HepG2 (cell line): ENCODE measurements at regions not wholly inside any gene's neighbourhood (a gene's known extent, or its start where the extent isn't known, plus 50 kb on each side); places are given as distances from the start of the nearest gene placed in this dataset.

ENCODE experiments used
- ATF7-NPFF ChIP-seq: sonication (generic); formaldehyde crosslinking; IDR thresholded peaks from 2 replicates; pipeline ENCODE4 v1.8.1; 2023; ENCODE audit warnings: mild to moderate bottlenecking, low read depth, missing genetic modification reagents, moderate library complexity
- EEA1 ChIP-seq: sonication (generic); formaldehyde crosslinking; IDR thresholded peaks from 2 replicates; pipeline ENCODE4 v1.5.1; 2020; ENCODE audit warnings: mild to moderate bottlenecking, missing genetic modification reagents, borderline replicate concordance
- GATAD1 ChIP-seq: IDR thresholded peaks from 2 replicates; pipeline ENCODE4 v1.6.1; 2016; ENCODE audit warnings: missing genetic modification reagents, missing compliant biosample characterization
- MLXIP ChIP-seq: sonication (generic); formaldehyde crosslinking; IDR thresholded peaks from 2 replicates; pipeline ENCODE4 v1.9.0; 2021; ENCODE audit warnings: missing genetic modification reagents, borderline replicate concordance
- MYC ChIP-seq: sonication (generic); formaldehyde crosslinking; IDR thresholded peaks from 2 replicates; pipeline ENCODE4 v1.9.0; 2021; ENCODE audit warnings: missing genetic modification reagents, borderline replicate concordance
- POLR2G ChIP-seq: fragments of 200-400 bp; formaldehyde crosslinking; IDR thresholded peaks from 2 replicates; pipeline ENCODE4 v1.6.1; 2018; ENCODE audit warnings: mild to moderate bottlenecking, low read depth, low read length, moderate library complexity
- SRY ChIP-seq: sonication (generic); formaldehyde crosslinking; IDR thresholded peaks from 2 replicates; pipeline ENCODE4 v1.8.0; 2022; ENCODE audit warnings: mild to moderate bottlenecking, missing genetic modification reagents
- TEAD2 ChIP-seq: sonication (generic); formaldehyde crosslinking; IDR thresholded peaks from 2 replicates; pipeline ENCODE4 v1.9.0; 2021; ENCODE audit warnings: missing genetic modification reagents
- ZBTB37 ChIP-seq: sonication (generic); formaldehyde crosslinking; IDR thresholded peaks from 2 replicates; pipeline ENCODE4 v1.4.0; 2020; ENCODE audit warnings: mild to moderate bottlenecking, missing genetic modification reagents
- ZFYVE20 ChIP-seq: sonication (generic); formaldehyde crosslinking; IDR thresholded peaks from 2 replicates; pipeline ENCODE4 v1.8.0; 2023; ENCODE audit warnings: low read depth, mild to moderate bottlenecking, moderate library complexity, missing genetic modification reagents, borderline replicate concordance
- ZNF317 ChIP-seq: sonication (generic); formaldehyde crosslinking; IDR thresholded peaks from 2 replicates; pipeline ENCODE4 v1.5.0; 2020; ENCODE audit warnings: mild to moderate bottlenecking, missing genetic modification reagents
- ZNF432 ChIP-seq: sonication (generic); formaldehyde crosslinking; IDR thresholded peaks from 2 replicates; pipeline ENCODE4 v1.5.0; 2020; ENCODE audit warnings: missing genetic modification reagents, mild to moderate bottlenecking, borderline replicate concordance
- TF ChIP-seq, protein P1 (sequence below): IDR thresholded peaks from 2 replicates; pipeline ENCODE4 v1.6.1; 2018; ENCODE audit warnings: missing genetic modification reagents
- TF ChIP-seq, protein P2 (sequence below): sonication (generic); formaldehyde crosslinking; IDR thresholded peaks from 2 replicates; pipeline ENCODE4 v1.5.0; 2020; ENCODE audit warnings: mild to moderate bottlenecking, missing genetic modification reagents
- TF ChIP-seq, protein P3 (sequence below): sonication (generic); formaldehyde crosslinking; IDR thresholded peaks from 2 replicates; pipeline ENCODE4 v1.8.0; 2022; ENCODE audit warnings: low read depth, missing genetic modification reagents
- TF ChIP-seq, protein P4 (sequence below): sonication (generic); formaldehyde crosslinking; IDR thresholded peaks from 2 replicates; pipeline ENCODE4 v1.5.1; 2020; ENCODE audit warnings: mild to moderate bottlenecking, missing genetic modification reagents, moderate library complexity

DNA sequence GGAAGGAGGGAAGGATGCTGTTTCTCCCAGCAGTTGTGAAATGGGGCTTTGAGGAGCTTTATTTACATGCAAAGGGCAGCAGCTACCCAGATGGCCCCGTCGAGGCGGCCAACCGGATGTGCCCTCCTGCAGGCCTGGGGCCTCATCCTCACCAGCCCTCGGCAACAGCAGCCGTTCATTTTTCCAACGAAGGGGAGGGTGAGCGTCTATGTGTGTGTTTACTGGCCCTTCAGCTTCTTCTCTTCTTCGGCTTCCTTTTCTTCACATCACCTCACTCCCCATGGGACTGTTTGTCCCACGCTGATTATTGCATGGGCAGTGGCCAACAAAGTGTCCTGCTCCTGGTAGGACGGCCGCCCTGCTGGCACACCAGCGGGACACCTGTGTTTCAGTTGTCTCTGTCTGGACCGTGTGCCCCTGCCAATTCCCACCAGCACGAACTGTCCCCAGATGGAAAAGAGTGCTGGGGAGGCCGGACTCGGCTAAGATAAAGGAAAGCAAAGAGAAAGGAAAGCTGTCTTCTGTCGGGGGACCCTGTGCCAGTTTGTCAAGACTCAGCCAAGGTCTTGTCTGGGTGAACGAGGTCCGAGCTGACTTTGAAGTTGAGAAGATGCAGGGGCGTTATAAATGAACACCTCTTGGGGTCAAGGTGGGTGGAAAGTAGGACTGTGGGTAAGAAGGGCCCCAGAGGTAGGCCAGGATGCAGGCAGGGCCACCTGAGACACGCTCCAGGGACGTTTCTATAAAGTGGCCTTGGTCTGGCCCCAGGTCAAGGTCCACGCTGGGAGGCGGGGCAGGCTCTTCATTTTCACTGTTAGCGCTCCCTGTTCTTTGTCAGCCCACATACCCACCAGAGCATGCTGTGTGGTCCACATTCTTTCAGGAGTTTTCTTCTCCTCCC is 57.0 kb downstream of the FAM50B start (continued):
- TF ChIP-seq TEAD2 (CRISPR knock-in tag), result 0 out of 2 replicates have a peak, but pooled peaks have one; percentile 60
- TF ChIP-seq, protein P1, sequence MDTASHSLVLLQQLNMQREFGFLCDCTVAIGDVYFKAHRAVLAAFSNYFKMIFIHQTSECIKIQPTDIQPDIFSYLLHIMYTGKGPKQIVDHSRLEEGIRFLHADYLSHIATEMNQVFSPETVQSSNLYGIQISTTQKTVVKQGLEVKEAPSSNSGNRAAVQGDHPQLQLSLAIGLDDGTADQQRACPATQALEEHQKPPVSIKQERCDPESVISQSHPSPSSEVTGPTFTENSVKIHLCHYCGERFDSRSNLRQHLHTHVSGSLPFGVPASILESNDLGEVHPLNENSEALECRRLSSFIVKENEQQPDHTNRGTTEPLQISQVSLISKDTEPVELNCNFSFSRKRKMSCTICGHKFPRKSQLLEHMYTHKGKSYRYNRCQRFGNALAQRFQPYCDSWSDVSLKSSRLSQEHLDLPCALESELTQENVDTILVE (CRISPR knock-in tag), result peak; percentile 60; the same call in 1 of the 2 replicates
- peak; percentile 69; the same call in 1 of the 2 replicates for TF ChIP-seq GATAD1 (CRISPR knock-in tag)
- TF ChIP-seq, protein P2, sequence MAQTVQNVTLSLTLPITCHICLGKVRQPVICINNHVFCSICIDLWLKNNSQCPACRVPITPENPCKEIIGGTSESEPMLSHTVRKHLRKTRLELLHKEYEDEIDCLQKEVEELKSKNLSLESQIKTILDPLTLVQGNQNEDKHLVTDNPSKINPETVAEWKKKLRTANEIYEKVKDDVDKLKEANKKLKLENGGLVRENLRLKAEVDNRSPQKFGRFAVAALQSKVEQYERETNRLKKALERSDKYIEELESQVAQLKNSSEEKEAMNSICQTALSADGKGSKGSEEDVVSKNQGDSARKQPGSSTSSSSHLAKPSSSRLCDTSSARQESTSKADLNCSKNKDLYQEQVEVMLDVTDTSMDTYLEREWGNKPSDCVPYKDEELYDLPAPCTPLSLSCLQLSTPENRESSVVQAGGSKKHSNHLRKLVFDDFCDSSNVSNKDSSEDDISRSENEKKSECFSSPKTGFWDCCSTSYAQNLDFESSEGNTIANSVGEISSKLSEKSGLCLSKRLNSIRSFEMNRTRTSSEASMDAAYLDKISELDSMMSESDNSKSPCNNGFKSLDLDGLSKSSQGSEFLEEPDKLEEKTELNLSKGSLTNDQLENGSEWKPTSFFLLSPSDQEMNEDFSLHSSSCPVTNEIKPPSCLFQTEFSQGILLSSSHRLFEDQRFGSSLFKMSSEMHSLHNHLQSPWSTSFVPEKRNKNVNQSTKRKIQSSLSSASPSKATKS, result no peak
- TF ChIP-seq ZNF317 (CRISPR knock-in tag), result 0 out of 2 replicates have a peak, but pooled peaks have one; percentile 79
- TF ChIP-seq, protein P3, sequence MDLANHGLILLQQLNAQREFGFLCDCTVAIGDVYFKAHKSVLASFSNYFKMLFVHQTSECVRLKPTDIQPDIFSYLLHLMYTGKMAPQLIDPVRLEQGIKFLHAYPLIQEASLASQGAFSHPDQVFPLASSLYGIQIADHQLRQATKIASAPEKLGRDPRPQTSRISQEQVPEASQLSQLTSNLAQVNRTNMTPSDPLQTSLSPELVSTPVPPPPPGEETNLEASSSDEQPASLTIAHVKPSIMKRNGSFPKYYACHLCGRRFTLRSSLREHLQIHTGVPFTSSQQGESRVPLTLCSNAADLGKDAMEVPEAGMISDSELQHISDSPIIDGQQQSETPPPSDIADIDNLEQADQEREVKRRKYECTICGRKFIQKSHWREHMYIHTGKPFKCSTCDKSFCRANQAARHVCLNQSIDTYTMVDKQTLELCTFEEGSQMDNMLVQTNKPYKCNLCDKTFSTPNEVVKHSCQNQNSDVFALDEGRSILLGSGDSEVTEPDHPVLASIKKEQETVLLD (CRISPR knock-in tag), result 0 out of 2 replicates have a peak, but pooled peaks have one; percentile 34
- TF ChIP-seq ZBTB37 (CRISPR knock-in tag), result 0 out of 2 replicates have a peak, but pooled peaks have one; percentile 30
- TF ChIP-seq MLXIP (CRISPR knock-in tag), result peak; percentile 79; the same call in 1 of the 2 replicates
- TF ChIP-seq, protein P4, sequence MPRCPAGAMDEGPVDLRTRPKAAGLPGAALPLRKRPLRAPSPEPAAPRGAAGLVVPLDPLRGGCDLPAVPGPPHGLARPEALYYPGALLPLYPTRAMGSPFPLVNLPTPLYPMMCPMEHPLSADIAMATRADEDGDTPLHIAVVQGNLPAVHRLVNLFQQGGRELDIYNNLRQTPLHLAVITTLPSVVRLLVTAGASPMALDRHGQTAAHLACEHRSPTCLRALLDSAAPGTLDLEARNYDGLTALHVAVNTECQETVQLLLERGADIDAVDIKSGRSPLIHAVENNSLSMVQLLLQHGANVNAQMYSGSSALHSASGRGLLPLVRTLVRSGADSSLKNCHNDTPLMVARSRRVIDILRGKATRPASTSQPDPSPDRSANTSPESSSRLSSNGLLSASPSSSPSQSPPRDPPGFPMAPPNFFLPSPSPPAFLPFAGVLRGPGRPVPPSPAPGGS (CRISPR knock-in tag), result peak; percentile 94
- no peak for TF ChIP-seq ZNF432 (CRISPR knock-in tag)
- peak; percentile 94; the same call in 1 of the 2 replicates for TF ChIP-seq MYC (CRISPR knock-in tag)
- TF ChIP-seq SRY (CRISPR knock-in tag), result peak; percentile 67; the same call in 1 of the 2 replicates
- TF ChIP-seq ZFYVE20 (CRISPR knock-in tag), result no peak
- peak; percentile 85 for TF ChIP-seq ATF7-NPFF (CRISPR knock-in tag)
- TF ChIP-seq POLR2G, result peak; percentile 76; the same call in 1 of the 2 replicates
- TF ChIP-seq EEA1 (CRISPR knock-in tag), result no peak
